ENCODE measurements at regions not wholly inside any gene's neighbourhood (a gene's known extent, or its start where the extent isn't known, plus 50 kb on each side); places are given as distances from the start of the nearest gene placed in this dataset.

DNA sequence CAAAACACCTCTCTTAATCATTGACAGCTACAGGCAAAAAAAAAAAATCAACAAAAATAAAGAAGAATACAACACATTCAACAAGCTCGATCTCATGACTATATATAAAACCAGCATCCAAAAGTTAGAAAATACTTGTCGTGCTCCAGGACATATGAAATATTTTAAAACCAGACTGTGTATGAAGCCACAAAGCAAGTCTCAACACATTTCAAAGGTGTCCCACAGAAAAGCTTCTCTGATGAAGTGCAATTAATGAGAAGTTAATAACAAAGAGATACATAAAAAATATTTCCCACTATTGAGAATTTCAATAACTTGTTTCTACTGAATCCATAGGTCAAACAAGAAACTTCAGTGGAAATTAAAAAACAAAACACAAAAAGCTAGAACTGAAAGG, 178.7 kb downstream of the PLK2 start:
- H3K9me3 ChIP-seq (ENCODE audit: low read depth, low read length) = no peaks in the 10 kb centered on the region
- no peak for TF ChIP-seq POLR2AphosphoS5 (IDR thresholded peaks at IDR 0.05; ENCODE audit: borderline replicate concordance, low read depth, low read length)
- no peak for TF ChIP-seq FOXP2 (optimal IDR thresholded peaks at IDR 0.05; ENCODE audit: control extremely low read depth, extremely low read length, insufficient read depth)
- TF ChIP-seq EZH2 (IDR thresholded peaks at IDR 0.05) = no peak
- no peak overlapping the region for H3K27ac ChIP-seq
- H3K36me3 ChIP-seq (ENCODE audit: insufficient read depth, low read length) = no peaks in the 10 kb centered on the region
- no peak overlapping the region for H3K4me3 ChIP-seq
- no peak overlapping the region for H3K9ac ChIP-seq (ENCODE audit: insufficient read length)
- no peak for DNase-seq (ENCODE audit: low read depth, low spot score)

DNA sequence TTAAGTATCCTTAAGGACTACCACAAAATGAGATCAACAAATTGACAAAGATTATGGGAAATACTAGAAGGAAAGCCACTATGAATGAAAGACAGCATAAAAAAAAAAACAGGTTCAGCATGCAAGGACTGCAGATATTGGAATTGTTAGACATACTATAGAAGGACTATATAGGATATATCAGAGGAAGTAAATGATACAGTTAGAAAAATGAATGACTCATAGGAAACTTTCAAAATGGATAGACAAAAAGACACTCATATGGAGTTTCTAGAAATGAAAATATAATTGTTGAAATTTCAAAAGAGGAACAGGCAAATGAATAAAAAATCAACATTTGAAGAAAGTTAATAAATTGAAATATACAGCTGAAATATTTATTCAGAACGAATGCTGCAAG, 180.6 kb downstream of the PLK2 start:
- no peak for DNase-seq (ENCODE audit: low read depth, low spot score)
- no peak for TF ChIP-seq FOXP2 (optimal IDR thresholded peaks at IDR 0.05; ENCODE audit: control extremely low read depth, extremely low read length, insufficient read depth)
- TF ChIP-seq POLR2AphosphoS5 (IDR thresholded peaks at IDR 0.05; ENCODE audit: borderline replicate concordance, low read depth, low read length) = no peak
- TF ChIP-seq EZH2 (IDR thresholded peaks at IDR 0.05) = no peak
- no peaks in the 10 kb centered on the region for H3K9me3 ChIP-seq (ENCODE audit: low read depth, low read length)
- H3K4me3 ChIP-seq = no peak overlapping the region
- H3K36me3 ChIP-seq (ENCODE audit: insufficient read depth, low read length) = no peaks in the 10 kb centered on the region
- no peak overlapping the region for H3K9ac ChIP-seq (ENCODE audit: insufficient read length)
- H3K27ac ChIP-seq = no peak overlapping the region

DNA sequence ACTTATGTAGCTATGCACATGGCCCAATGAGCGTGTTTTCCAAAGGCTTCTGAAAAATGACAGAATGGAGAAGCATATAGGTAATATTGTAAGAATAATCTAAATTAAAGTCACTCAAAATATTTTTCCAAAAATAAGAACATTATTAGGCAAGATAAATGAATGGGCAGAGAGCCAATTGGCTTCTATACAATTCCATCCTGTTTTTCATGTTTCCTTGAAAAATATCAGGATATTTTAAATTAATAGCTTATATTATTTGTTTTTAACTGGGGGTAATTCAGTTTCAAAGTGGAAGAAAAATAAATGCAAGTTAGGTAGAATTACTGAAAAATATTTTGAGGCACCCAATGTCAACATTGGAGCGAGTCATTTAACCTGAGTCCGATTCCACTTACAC, 183.5 kb downstream of the PLK2 start:
- Histone ChIP-seq H3K27ac (no peak overlapping the region), H3K36me3 (ENCODE audit: insufficient read depth, low read length) (no peaks in the 10 kb centered on the region), H3K9me3 (ENCODE audit: low read depth, low read length) (no peaks in the 10 kb centered on the region), H3K9ac (ENCODE audit: insufficient read length) (no peak overlapping the region), H3K4me3 (no peak overlapping the region)
- no peak for DNase-seq (ENCODE audit: low read depth, low spot score)
- TF ChIP-seq EZH2 (IDR thresholded peaks at IDR 0.05) (no peak), POLR2AphosphoS5 (IDR thresholded peaks at IDR 0.05; ENCODE audit: borderline replicate concordance, low read depth, low read length) (no peak), FOXP2 (optimal IDR thresholded peaks at IDR 0.05; ENCODE audit: control extremely low read depth, extremely low read length, insufficient read depth) (no peak)

DNA sequence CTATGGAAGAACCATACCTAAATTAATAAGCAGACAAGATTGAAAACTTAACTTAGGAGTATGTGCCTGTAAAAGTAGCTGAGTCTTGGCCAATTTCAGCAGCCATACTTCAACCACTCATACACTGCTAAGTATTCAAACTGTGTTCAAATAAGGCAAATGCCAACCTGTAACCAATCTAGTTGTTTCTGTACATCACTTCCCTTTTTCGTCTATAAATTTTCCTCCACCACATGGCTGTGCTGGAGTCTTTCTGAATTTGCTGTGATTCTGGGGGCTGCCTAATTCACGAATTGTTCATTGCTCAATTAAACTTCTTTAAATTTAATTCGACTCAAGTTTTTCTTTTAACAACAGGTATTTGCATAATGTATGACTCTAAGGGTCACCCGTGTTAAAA, 184.4 kb downstream of the PLK2 start:
- no peak for DNase-seq (ENCODE audit: low read depth, low spot score)
- H3K27ac ChIP-seq = no peak overlapping the region
- TF ChIP-seq POLR2AphosphoS5 (IDR thresholded peaks at IDR 0.05; ENCODE audit: borderline replicate concordance, low read depth, low read length) (no peak), EZH2 (IDR thresholded peaks at IDR 0.05) (no peak), FOXP2 (optimal IDR thresholded peaks at IDR 0.05; ENCODE audit: control extremely low read depth, extremely low read length, insufficient read depth) (no peak)
- no peaks in the 10 kb centered on the region for H3K36me3 ChIP-seq (ENCODE audit: insufficient read depth, low read length)
- H3K9me3 ChIP-seq (ENCODE audit: low read depth, low read length) = no peaks in the 10 kb centered on the region
- no peak overlapping the region for H3K4me3 ChIP-seq
- no peak overlapping the region for H3K9ac ChIP-seq (ENCODE audit: insufficient read length)

DNA sequence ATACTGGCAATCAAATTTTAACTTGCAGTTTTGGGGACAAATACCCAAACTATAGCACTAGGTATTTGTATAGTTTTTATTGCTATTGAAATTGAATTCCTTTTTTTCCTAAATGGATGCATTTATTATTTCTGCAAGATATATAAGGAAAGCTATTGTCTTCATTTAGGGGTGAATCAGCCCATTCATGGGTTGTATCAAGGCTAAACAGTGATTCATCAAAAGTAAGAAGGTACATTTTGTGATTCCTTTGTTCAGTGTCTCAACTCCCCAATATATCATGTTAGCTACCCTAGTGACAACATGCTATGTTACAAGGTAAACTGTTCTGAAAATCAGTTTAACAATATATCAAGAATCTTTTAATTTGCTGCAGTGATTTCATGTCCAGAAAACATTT, 185.7 kb downstream of the PLK2 start:
- H3K27ac ChIP-seq = no peak overlapping the region
- H3K9ac ChIP-seq (ENCODE audit: insufficient read length) = no peak overlapping the region
- no peaks in the 10 kb centered on the region for H3K36me3 ChIP-seq (ENCODE audit: insufficient read depth, low read length)
- no peak overlapping the region for H3K4me3 ChIP-seq
- TF ChIP-seq FOXP2 (optimal IDR thresholded peaks at IDR 0.05; ENCODE audit: control extremely low read depth, extremely low read length, insufficient read depth) = no peak
- TF ChIP-seq EZH2 (IDR thresholded peaks at IDR 0.05) = no peak
- no peak for TF ChIP-seq POLR2AphosphoS5 (IDR thresholded peaks at IDR 0.05; ENCODE audit: borderline replicate concordance, low read depth, low read length)
- no peaks in the 10 kb centered on the region for H3K9me3 ChIP-seq (ENCODE audit: low read depth, low read length)
- DNase-seq (ENCODE audit: low read depth, low spot score) = no peak

DNA sequence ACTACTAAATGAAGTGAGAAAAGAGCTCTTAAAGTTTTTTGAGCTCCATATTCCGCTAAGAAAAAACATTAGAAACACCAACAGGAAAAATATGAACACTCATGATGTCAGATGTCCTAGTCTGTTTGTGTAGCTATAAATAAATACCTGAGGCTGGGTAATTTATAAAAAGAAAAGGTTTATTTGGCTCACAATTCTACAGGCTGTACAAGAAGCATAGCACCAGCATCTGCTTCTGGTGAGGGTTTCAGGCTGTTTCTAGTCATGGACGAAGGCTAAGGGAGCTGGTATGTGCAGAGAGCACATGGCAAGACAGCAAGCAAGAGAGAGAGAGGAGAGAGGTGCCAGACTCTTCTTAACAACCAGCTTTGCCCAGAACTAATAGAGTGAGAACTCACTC, 186.2 kb downstream of the PLK2 start:
- H3K4me3 ChIP-seq = no peak overlapping the region
- H3K9ac ChIP-seq (ENCODE audit: insufficient read length) = no peak overlapping the region
- DNase-seq (ENCODE audit: low read depth, low spot score) = no peak
- TF ChIP-seq POLR2AphosphoS5 (IDR thresholded peaks at IDR 0.05; ENCODE audit: borderline replicate concordance, low read depth, low read length) (no peak), EZH2 (IDR thresholded peaks at IDR 0.05) (no peak), FOXP2 (optimal IDR thresholded peaks at IDR 0.05; ENCODE audit: control extremely low read depth, extremely low read length, insufficient read depth) (no peak)
- no peaks in the 10 kb centered on the region for H3K36me3 ChIP-seq (ENCODE audit: insufficient read depth, low read length)
- peak overlapping the region; percentile 61 for H3K27ac ChIP-seq
- H3K9me3 ChIP-seq (ENCODE audit: low read depth, low read length) = no peaks in the 10 kb centered on the region

- Histone ChIP-seq H3K9me3 (ENCODE audit: low read depth, low read length) (no peaks in the 10 kb centered on the region), H3K9ac (ENCODE audit: insufficient read length) (no peak overlapping the region), H3K4me3 (no peak overlapping the region), H3K27ac (no peak overlapping the region), H3K36me3 (ENCODE audit: insufficient read depth, low read length) (no peaks in the 10 kb centered on the region)
- TF ChIP-seq POLR2AphosphoS5 (IDR thresholded peaks at IDR 0.05; ENCODE audit: borderline replicate concordance, low read depth, low read length) = no peak
- no peak for TF ChIP-seq EZH2 (IDR thresholded peaks at IDR 0.05)
- no peak for TF ChIP-seq FOXP2 (optimal IDR thresholded peaks at IDR 0.05; ENCODE audit: control extremely low read depth, extremely low read length, insufficient read depth)
- DNase-seq (ENCODE audit: low read depth, low spot score) = no peak
These were observed 191.6 kb downstream of the PLK2 start for GRCh38 chr5:58268268-58268667.

- no peak for DNase-seq (ENCODE audit: low read depth, low spot score)
- TF ChIP-seq EZH2 (IDR thresholded peaks at IDR 0.05) (no peak), POLR2AphosphoS5 (IDR thresholded peaks at IDR 0.05; ENCODE audit: borderline replicate concordance, low read depth, low read length) (no peak), FOXP2 (optimal IDR thresholded peaks at IDR 0.05; ENCODE audit: control extremely low read depth, extremely low read length, insufficient read depth) (no peak)
- Histone ChIP-seq H3K27ac (no peak overlapping the region), H3K36me3 (ENCODE audit: insufficient read depth, low read length) (no peaks in the 10 kb centered on the region), H3K9me3 (ENCODE audit: low read depth, low read length) (no peaks in the 10 kb centered on the region), H3K9ac (ENCODE audit: insufficient read length) (no peak overlapping the region), H3K4me3 (no peak overlapping the region)
These were observed 193.5 kb downstream of the PLK2 start for GRCh38 chr5:58266402-58266801.

- Histone ChIP-seq H3K4me3 (no peak overlapping the region), H3K9ac (ENCODE audit: insufficient read length) (no peak overlapping the region), H3K9me3 (ENCODE audit: low read depth, low read length) (no peaks in the 10 kb centered on the region), H3K36me3 (ENCODE audit: insufficient read depth, low read length) (no peaks in the 10 kb centered on the region), H3K27ac (no peak overlapping the region)
- DNase-seq (ENCODE audit: low read depth, low spot score) = no peak
- TF ChIP-seq EZH2 (IDR thresholded peaks at IDR 0.05) (no peak), POLR2AphosphoS5 (IDR thresholded peaks at IDR 0.05; ENCODE audit: borderline replicate concordance, low read depth, low read length) (no peak), FOXP2 (optimal IDR thresholded peaks at IDR 0.05; ENCODE audit: control extremely low read depth, extremely low read length, insufficient read depth) (no peak)
These were observed 194.5 kb downstream of the PLK2 start for GRCh38 chr5:58265246-58265930.

All from SK-N-MC (cell line).